Activated CD4-positive, alpha-beta memory T cell treated with anti-CD3 and anti-CD28 coated beads, Interleukin-2, amount 10 ng/mL, durations not matched to agents 7 days and 5 days (primary cell): ENCODE measurements at regions not wholly inside any gene's neighbourhood (a gene's known extent, or its start where the extent isn't known, plus 50 kb on each side); places are given as distances from the start of the nearest gene placed in this dataset.

Source experiments
- CTCF ChIA-PET: fragments of 350-600 bp; sonication (Branson Sonifier 250); formaldehyde crosslinking; loops from one replicate; lab custom pipeline; 2021; ENCODE audit warnings: antibody characterized with exemption, inconsistent platforms; lab: Charles Lee
- POLR2A ChIA-PET: fragments of 350-600 bp; sonication (Branson Sonifier 250); formaldehyde crosslinking; loops from one replicate; lab custom pipeline; 2021; ENCODE audit warnings: antibody characterized with exemption; lab: Charles Lee
- DNase-seq: peaks from one replicate; pipeline ENCODE4 v3.0.0-alpha.2; 2020
- H3K27ac Mint-ChIP-seq: one replicate; pipeline ENCODE4 v1.8.0; 2021; ENCODE audit warnings: mild to moderate bottlenecking, mixed read lengths
- H3K27me3 Mint-ChIP-seq: one replicate; pipeline ENCODE4 v1.8.0; 2021; ENCODE audit warnings: mixed read lengths
- H3K36me3 Mint-ChIP-seq: one replicate; pipeline ENCODE4 v1.8.0; 2021; ENCODE audit warnings: low read depth, mixed read lengths
- H3K4me1 Mint-ChIP-seq: one replicate; pipeline ENCODE4 v1.8.0; 2021; ENCODE audit warnings: mixed read lengths
- H3K4me3 Mint-ChIP-seq: one replicate; pipeline ENCODE4 v1.8.0; 2021; ENCODE audit warnings: mild to moderate bottlenecking, mixed read lengths
- H3K9me3 Mint-ChIP-seq: one replicate; pipeline ENCODE4 v1.8.0; 2021; ENCODE audit warnings: mixed read lengths

DNA sequence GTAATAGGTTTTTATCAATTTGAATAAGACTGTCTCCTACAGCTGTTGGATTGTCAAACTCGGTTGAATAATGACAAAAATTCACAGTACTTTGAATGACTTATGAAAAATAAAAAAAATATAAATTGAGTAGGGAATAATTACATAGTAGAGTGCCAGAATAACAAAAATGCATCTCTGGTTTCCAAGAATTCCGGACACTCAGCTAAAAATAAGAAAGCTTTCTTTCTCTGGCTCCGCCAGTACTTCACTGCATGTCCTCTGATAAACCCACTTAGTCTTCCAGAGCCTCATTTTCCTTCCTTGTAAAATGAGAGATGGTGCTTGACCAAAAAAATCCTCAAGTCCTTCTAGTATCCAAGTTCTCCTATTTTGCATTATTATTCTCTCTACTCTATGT is 374.6 kb upstream of the LUZP2 start:
- ChIA-PET POLR2A (no interaction called here), CTCF (no interaction called here)
- no peak for DNase-seq
- H3K27me3 Mint-ChIP-seq: no peaks in the 10 kb centered on the region
- no peaks in the 10 kb centered on the region for H3K36me3 Mint-ChIP-seq
- no peaks in the 10 kb centered on the region for H3K4me1 Mint-ChIP-seq
- H3K9me3 Mint-ChIP-seq: peaks cover 2% of the 10 kb centered on the region
- H3K4me3 Mint-ChIP-seq: no peak overlapping the region
- H3K27ac Mint-ChIP-seq: no peak overlapping the region

DNA sequence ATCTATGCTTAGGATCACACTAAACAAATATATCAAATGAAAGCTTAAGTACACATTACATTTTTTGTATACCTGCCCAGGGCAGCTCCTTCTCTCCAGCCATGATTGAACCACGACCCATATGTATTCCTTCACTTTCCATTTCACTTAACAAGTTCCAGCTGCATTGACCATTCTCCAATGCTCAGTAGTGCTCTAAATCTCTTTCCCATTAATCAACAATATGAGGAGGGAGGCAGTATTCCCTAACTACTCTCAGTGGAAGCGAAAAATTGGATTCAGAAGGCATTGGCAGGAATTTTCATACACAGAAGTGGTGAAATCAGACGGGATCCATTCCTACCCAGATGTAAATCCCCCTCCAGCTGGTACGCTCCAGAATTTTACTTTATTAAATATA is 372.0 kb upstream of the LUZP2 start:
- no peak overlapping the region for H3K27ac Mint-ChIP-seq
- no peaks in the 10 kb centered on the region for H3K4me1 Mint-ChIP-seq
- DNase-seq: no peak
- peaks cover 10% of the 10 kb centered on the region for H3K9me3 Mint-ChIP-seq
- ChIA-PET CTCF (no interaction called here), POLR2A (no interaction called here)
- no peak overlapping the region for H3K4me3 Mint-ChIP-seq
- H3K27me3 Mint-ChIP-seq: no peaks in the 10 kb centered on the region
- H3K36me3 Mint-ChIP-seq: no peaks in the 10 kb centered on the region

DNA sequence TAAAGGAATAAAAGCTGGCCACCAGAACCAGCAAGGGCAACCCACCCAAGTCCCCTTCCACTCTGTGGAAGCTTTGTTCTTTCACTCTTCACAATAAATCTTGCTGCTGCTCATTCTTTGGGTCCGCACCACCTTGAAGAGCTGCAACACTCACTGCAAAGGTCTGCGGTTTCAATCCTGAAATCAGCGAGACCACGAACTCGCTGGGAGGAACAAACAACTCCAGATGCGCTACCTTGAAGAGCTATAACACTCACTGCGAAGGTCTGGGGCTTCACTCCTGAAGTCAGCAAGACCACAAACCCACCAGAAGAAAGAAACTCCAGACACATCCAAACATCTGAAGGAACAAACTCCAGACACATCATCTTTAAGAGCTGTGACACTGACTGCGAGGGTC is 365.2 kb upstream of the LUZP2 start:
- DNase-seq: no peak
- Mint-ChIP-seq H3K36me3 (no peaks in the 10 kb centered on the region), H3K27me3 (no peaks in the 10 kb centered on the region), H3K27ac (no peak overlapping the region), H3K4me1 (no peaks in the 10 kb centered on the region), H3K9me3 (peaks cover 11% of the 10 kb centered on the region), H3K4me3 (no peak overlapping the region)
- POLR2A ChIA-PET: no interaction called here
- CTCF ChIA-PET: no interaction called here

DNA sequence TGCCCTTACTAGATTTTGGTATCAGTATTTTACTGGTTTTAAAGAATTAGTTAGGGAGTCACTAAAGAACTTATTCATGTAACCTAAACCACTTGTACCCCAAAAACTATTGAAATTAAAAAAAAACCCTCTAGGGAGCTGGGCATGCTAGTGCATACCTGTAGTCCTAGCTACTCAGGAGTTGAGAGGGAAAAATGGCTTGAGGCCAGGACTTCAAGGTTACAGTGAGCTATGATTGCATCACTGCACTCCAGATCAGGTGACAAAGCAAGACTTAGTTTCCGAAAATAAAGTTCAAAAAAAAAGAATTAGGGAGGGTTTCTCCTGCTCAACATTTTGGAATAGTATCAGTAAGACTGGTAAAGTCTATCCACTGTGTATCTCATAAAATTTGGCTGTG is 364.4 kb upstream of the LUZP2 start:
- peaks cover 11% of the 10 kb centered on the region for H3K9me3 Mint-ChIP-seq
- no peak overlapping the region for H3K27ac Mint-ChIP-seq
- H3K27me3 Mint-ChIP-seq: no peaks in the 10 kb centered on the region
- H3K4me1 Mint-ChIP-seq: no peaks in the 10 kb centered on the region
- H3K4me3 Mint-ChIP-seq: no peak overlapping the region
- no peaks in the 10 kb centered on the region for H3K36me3 Mint-ChIP-seq
- no peak for DNase-seq
- ChIA-PET POLR2A (no interaction called here), CTCF (no interaction called here)

DNA sequence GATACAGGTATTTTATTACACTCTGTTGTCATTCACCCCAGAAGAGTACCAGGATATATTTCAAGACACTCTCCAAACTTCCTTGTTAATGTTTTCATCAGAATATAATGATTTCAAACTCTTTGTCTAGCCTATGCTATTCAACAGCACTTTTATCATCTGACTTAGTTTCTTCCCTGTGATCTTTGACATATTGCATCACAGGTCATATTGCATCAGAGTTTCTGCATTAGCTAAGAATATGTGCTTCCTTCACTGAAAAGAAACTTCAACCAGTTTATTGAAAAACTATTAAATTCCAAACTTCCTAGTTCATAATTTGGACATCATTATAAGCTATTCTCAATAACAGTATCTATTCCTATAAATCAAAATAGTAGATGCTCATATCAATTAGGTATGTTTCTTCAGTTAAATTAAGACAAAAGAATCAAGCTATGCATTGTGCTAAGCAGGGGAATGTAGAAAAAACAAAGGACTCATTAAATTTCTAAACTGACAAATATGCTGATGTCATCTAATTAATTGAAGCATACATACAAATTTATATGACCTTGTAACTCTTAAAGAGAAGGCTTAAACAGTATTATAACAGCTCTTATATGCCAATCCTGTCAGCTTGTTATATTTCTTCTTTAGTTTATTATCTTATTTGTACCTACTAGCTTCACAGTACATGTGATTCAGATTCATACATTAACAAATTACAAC is 361.8 kb upstream of the LUZP2 start:
- ChIA-PET POLR2A (no interaction called here), CTCF (no interaction called here)
- no peak overlapping the region for H3K4me3 Mint-ChIP-seq
- no peak overlapping the region for H3K27ac Mint-ChIP-seq
- peaks cover 10% of the 10 kb centered on the region for H3K9me3 Mint-ChIP-seq
- no peaks in the 10 kb centered on the region for H3K4me1 Mint-ChIP-seq
- no peak for DNase-seq
- H3K27me3 Mint-ChIP-seq: no peaks in the 10 kb centered on the region
- no peaks in the 10 kb centered on the region for H3K36me3 Mint-ChIP-seq

DNA sequence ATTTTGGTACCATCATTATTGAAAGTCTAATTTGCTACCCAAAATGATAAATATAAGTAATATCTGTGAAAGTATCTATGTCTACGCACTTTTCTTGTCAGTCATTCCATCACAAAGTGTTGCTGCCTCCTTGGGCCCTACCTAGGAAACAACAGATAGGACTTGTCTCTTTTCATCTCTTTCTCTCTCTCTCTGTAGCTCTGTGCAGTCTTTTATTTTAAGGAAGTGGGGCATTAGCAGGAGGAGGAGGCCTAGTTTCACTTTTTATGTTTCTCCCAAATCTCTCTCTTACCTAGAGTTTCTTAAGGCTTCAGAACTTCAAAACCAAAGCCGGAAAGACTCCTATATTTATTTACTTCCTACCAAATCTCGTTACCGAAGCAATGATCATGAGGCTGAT is 354.8 kb upstream of the LUZP2 start:
- peaks cover 10% of the 10 kb centered on the region for H3K9me3 Mint-ChIP-seq
- H3K4me1 Mint-ChIP-seq: no peaks in the 10 kb centered on the region
- no peak overlapping the region for H3K27ac Mint-ChIP-seq
- no peak for DNase-seq
- no peak overlapping the region for H3K4me3 Mint-ChIP-seq
- H3K27me3 Mint-ChIP-seq: no peaks in the 10 kb centered on the region
- H3K36me3 Mint-ChIP-seq: no peaks in the 10 kb centered on the region
- ChIA-PET CTCF (no interaction called here), POLR2A (no interaction called here)

DNA sequence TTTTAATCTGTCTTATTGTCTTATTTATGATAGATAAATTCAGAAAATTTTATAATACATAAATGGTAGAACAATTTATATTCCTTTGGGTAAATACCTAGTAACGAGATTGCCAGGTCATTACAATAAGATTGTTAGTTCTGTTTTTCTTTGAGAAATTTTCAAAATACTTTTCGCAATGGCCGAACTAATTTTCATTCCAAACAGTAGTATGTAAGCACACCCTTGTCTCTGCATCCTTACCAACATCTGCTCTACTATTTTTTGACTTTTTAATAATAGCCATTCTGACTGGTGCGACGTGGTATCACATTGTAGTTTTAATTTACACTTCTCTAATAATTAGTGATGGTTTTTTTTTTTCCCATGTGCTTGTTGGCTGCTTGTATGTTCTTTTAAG is 351.4 kb upstream of the LUZP2 start:
- Mint-ChIP-seq H3K4me1 (no peaks in the 10 kb centered on the region), H3K36me3 (no peaks in the 10 kb centered on the region), H3K9me3 (peaks cover 10% of the 10 kb centered on the region), H3K4me3 (no peak overlapping the region), H3K27me3 (no peaks in the 10 kb centered on the region), H3K27ac (no peak overlapping the region)
- DNase-seq: no peak
- POLR2A ChIA-PET: no interaction called here
- CTCF ChIA-PET: no interaction called here

DNA sequence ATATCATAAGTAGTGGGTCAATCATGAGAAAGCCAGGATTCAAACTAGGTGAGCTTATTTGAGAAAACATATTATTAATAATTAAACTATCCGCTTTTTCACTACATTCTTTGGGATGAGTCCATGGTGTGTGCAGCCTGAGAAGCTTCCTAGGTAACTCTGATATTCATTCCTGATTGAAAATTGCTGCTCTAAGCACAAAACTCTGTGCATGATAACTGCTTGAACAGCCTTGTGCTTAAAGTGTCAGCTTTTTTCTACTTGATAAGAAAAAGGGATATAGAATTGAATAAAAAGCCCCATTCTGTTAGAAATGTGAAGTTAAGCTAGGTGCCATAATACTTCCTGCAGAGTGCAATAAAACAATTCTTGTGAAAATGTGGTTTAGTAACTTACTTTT is 343.5 kb upstream of the LUZP2 start:
- Mint-ChIP-seq H3K27ac (no peak overlapping the region), H3K27me3 (no peaks in the 10 kb centered on the region), H3K4me3 (no peak overlapping the region), H3K4me1 (no peaks in the 10 kb centered on the region), H3K36me3 (no peaks in the 10 kb centered on the region), H3K9me3 (peaks cover 22% of the 10 kb centered on the region)
- POLR2A ChIA-PET: no interaction called here
- DNase-seq: no peak
- CTCF ChIA-PET: no interaction called here

DNA sequence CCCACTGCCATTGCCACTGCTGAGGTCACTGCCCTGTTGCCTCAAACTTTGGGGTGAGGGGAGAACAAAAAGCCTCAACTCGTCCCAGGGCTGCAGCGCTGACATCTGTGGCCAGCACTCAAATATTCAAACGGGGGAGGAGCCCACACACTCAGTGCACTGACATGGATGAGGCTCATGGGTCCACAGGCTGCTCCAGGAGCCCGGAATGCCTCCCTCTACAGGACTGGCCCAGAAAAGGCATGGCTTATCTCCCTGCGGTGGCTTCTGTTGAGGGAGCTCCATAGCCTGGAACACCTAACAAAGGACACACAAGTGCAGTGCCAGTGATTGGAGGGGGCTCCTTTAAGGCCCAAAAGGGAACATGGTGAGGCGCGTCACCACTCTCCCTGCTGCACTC is 341.1 kb upstream of the LUZP2 start:
- no peaks in the 10 kb centered on the region for H3K36me3 Mint-ChIP-seq
- POLR2A ChIA-PET: no interaction called here
- CTCF ChIA-PET: no interaction called here
- no peak overlapping the region for H3K4me3 Mint-ChIP-seq
- H3K27me3 Mint-ChIP-seq: no peaks in the 10 kb centered on the region
- no peak overlapping the region for H3K27ac Mint-ChIP-seq
- no peaks in the 10 kb centered on the region for H3K4me1 Mint-ChIP-seq
- no peak for DNase-seq
- H3K9me3 Mint-ChIP-seq: peaks cover 18% of the 10 kb centered on the region

DNA sequence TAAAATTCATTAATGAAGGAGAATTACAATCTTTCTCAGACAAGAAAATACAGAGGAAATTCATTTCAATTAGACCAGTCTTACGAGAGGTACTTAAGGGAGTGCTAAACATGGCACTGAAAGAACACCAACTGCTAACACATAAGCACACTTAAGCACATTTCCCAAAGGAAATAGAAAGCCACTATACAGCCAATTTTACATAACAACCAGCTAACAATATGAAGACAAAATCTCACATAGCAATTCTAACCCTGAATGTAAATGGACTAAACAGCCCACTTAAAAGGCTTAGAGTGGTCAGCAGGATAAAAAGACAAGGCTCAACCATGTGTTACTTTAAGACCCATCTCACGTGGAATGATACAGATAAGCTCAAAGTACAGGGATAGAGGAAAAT is 339.5 kb upstream of the LUZP2 start:
- Mint-ChIP-seq H3K4me3 (no peak overlapping the region), H3K36me3 (no peaks in the 10 kb centered on the region), H3K27ac (no peak overlapping the region), H3K27me3 (no peaks in the 10 kb centered on the region), H3K4me1 (no peaks in the 10 kb centered on the region), H3K9me3 (peaks cover 19% of the 10 kb centered on the region)
- ChIA-PET CTCF (no interaction called here), POLR2A (no interaction called here)
- no peak for DNase-seq

DNA sequence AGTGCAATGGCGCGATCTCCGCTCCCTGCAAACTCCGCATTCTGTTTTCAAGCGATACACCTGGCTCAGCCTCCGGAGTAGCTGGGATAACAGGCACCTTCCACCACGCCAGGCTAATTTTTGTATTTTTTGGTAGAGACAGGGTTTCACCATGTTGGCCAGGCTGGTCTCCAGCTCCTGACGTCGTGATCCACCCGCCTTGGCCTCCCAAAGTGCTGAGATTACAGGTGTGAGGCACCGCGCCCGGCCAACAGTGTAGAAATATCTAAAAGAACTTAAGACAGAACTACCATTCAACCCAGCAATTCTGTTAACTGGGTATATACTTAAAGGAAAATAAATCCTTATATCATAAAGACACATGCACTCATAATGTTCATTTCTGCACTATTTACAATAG is 335.3 kb upstream of the LUZP2 start:
- no peak for DNase-seq
- H3K4me1 Mint-ChIP-seq: no peaks in the 10 kb centered on the region
- no peaks in the 10 kb centered on the region for H3K36me3 Mint-ChIP-seq
- peaks cover 12% of the 10 kb centered on the region for H3K9me3 Mint-ChIP-seq
- no peaks in the 10 kb centered on the region for H3K27me3 Mint-ChIP-seq
- ChIA-PET CTCF (no interaction called here), POLR2A (no interaction called here)
- H3K27ac Mint-ChIP-seq: no peak overlapping the region
- H3K4me3 Mint-ChIP-seq: no peak overlapping the region

DNA sequence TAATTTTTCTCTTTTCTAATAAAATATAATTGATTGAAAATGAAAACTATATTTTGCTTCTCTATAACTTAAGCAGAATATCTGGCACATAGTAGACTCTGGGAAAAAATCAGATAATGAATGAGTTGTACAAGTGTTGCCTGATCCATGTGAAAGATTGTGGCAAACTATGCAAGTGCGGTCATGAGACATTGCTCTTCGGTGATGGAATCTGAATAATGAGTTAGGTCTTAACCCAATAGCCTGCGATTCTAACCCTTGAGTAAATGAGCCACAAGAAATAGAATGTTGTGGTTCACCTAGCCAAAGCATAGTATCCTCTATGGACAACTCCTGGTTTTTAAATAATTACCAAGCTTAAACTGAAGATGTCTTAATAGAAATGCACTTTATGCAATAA is 333.7 kb upstream of the LUZP2 start:
- no peak overlapping the region for H3K27ac Mint-ChIP-seq
- ChIA-PET CTCF (no interaction called here), POLR2A (no interaction called here)
- no peaks in the 10 kb centered on the region for H3K36me3 Mint-ChIP-seq
- no peak for DNase-seq
- H3K4me1 Mint-ChIP-seq: no peaks in the 10 kb centered on the region
- H3K27me3 Mint-ChIP-seq: no peaks in the 10 kb centered on the region
- peaks cover 10% of the 10 kb centered on the region for H3K9me3 Mint-ChIP-seq
- H3K4me3 Mint-ChIP-seq: no peak overlapping the region

DNA sequence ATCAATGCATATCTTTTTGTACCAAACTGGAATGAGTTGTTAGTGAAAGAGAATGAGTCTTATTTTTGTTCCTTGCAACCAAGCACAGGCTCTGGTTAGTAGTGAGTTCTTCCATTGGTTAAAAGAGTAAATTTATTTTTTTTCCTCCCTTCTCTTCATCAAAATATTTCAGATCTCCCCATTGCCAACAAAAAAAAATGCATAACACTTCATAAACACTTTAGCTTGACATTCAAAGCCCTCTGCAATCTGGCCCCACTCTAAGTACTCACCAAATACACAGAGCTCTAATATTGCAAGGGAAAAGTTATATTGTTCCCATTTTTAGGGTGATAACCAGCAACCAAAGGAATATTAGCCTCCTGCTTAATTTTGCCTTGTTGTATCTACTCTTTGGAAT is 333.0 kb upstream of the LUZP2 start:
- no peaks in the 10 kb centered on the region for H3K4me1 Mint-ChIP-seq
- H3K27ac Mint-ChIP-seq: no peak overlapping the region
- no peaks in the 10 kb centered on the region for H3K36me3 Mint-ChIP-seq
- ChIA-PET POLR2A (no interaction called here), CTCF (no interaction called here)
- no peak for DNase-seq
- no peak overlapping the region for H3K4me3 Mint-ChIP-seq
- no peaks in the 10 kb centered on the region for H3K27me3 Mint-ChIP-seq
- H3K9me3 Mint-ChIP-seq: peaks cover 7% of the 10 kb centered on the region

DNA sequence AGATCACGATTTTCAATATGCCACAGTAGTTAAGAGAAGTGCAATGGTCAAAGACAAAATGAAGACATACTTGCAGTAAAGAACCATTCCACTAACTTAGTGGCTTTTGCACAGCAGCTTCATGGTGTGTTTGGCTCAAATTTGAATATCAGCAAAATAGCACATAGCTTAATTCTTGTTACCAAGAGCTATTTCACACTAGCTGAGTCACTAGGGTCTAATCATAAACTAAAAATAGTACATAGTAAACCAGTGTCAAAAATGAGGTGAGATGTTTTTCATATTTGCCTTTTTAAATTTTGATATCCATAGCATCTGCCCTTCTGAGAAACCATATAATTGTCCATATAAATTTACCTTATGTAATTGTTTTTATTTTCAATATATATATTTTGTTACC is 325.0 kb upstream of the LUZP2 start:
- Mint-ChIP-seq H3K27me3 (no peaks in the 10 kb centered on the region), H3K4me3 (no peak overlapping the region), H3K4me1 (no peaks in the 10 kb centered on the region), H3K36me3 (no peaks in the 10 kb centered on the region), H3K27ac (no peak overlapping the region), H3K9me3 (no peaks in the 10 kb centered on the region)
- ChIA-PET POLR2A (no interaction called here), CTCF (no interaction called here)
- no peak for DNase-seq
